ENCODE measurements at regions not wholly inside any gene's neighbourhood (a gene's known extent, or its start where the extent isn't known, plus 50 kb on each side); places are given as distances from the start of the nearest gene placed in this dataset.
A peak's percentile ranks its signal among the peaks of the same experiment; 100 is the strongest.
"Not testable (repeated sequence)": the region's sequence is repeated elsewhere in the genome, so short reads cannot be mapped to it uniquely, and the experiment has no call there.

DNA sequence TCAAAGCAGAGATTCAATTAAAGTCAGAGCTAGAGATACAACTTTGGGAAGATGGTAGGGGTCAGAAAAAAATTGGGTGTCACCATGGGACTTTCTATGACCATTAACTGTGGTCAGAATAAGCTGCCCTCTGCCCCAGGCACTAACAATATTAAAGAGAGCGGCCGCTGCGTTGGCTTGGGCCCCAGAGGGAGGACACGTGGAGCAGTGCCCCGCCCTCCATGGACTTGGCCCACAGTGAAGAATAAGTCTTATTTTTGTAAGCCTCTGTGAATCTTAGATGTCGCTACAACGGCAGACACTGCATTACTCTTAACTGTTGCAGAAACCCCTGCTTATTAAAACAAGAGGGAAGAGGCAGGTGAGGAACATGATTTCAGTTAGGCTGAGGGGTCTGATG is 172.7 kb downstream of the UQCRFS1 start:
- Histone ChIP-seq H4K8ac (replicated peaks; ENCODE audit: insufficient read length, low read depth, low read length) (no peak overlapping the region), H3K4me1 (ENCODE audit: insufficient read depth, low read length) (peaks cover 6% of the 10 kb centered on the region; the same call in 1 of the 2 replicates), H4K5ac (ENCODE audit: insufficient read length, low read depth, low read length) (no peak overlapping the region), H3K9me3 (ENCODE audit: control insufficient read depth, low read depth, low read length) (no peaks in the 10 kb centered on the region), H3T11ph (ENCODE audit: low read length) (no peak overlapping the region), H2BK12ac (ENCODE audit: insufficient read length, low read depth, low read length) (no peak overlapping the region), H3K56ac (ENCODE audit: insufficient read length, low read depth, low read length) (no peak overlapping the region), H2BK20ac (ENCODE audit: low read depth, low read length, poor library complexity, severe bottlenecking) (no peak overlapping the region), H3K18ac (ENCODE audit: insufficient read length, low read depth, low read length) (no peak overlapping the region), H3K79me2 (ENCODE audit: insufficient read depth, low read length) (no peaks in the 10 kb centered on the region), H3K27ac (ENCODE audit: insufficient read length, low read depth, low read length) (no peak overlapping the region), H3K4ac (ENCODE audit: low read depth, low read length) (no peak overlapping the region), H2BK120ac (ENCODE audit: low read depth, low read length, poor library complexity, severe bottlenecking) (no peak overlapping the region), H3K23ac (ENCODE audit: insufficient read length, low read depth, low read length) (no peak overlapping the region), H3K23me2 (ENCODE audit: insufficient read length, low read depth, low read length, poor library complexity, severe bottlenecking) (no peaks in the 10 kb centered on the region), H4K20me1 (ENCODE audit: control insufficient read depth, insufficient read depth, insufficient read length) (no peaks in the 10 kb centered on the region), H3K4me2 (ENCODE audit: insufficient read depth, insufficient read length, low read length) (no peak overlapping the region), H3K79me1 (ENCODE audit: insufficient read depth, low read depth, low read length, poor library complexity, severe bottlenecking) (no peaks in the 10 kb centered on the region), H4K91ac (ENCODE audit: insufficient read length, low read depth, low read length) (no peak overlapping the region), H3K9ac (ENCODE audit: extremely low read depth, insufficient read length, low read length) (no peak overlapping the region), H2AFZ (ENCODE audit: low read length) (no peak overlapping the region), H3K27me3 (ENCODE audit: insufficient read depth, low read length) (no peaks in the 10 kb centered on the region), H2BK15ac (ENCODE audit: low read depth, low read length) (no peak overlapping the region), H3K14ac (ENCODE audit: insufficient read depth, low read length) (no peak overlapping the region), H2BK5ac (ENCODE audit: insufficient read length, low read length) (no peak overlapping the region), H2AK5ac (ENCODE audit: insufficient read length, low read length) (no peak overlapping the region)
- Mint-ChIP-seq H3K4me1 (peaks cover 37 to 38% of the 10 kb centered on the region in 2 experiments), H3K4me3 (no peak overlapping the region), H3K27me3 (ENCODE audit: low read depth) (no peaks in the 10 kb centered on the region; the same call in none of the 2 replicates), H3K36me3 (ENCODE audit: insufficient read depth in 1 of 3, low read depth in 3 of 3) (peaks cover 0 to 2% (median 2%) of the 10 kb centered on the region in 3 experiments; a peak in 2 of 7 replicates), H3K9me3 (peaks cover 0 to 3% of the 10 kb centered on the region in 2 experiments; a peak in 1 of 5 replicates), H3K27ac (peak overlapping the region in 2 of 3 experiments; percentile 10 to 91; a peak in 2 of 7 replicates)
- WGBS (ENCODE audit: extremely low coverage, insufficient read length, low lambda C conversion rate) = no CpG with 5 or more reads among the region's 7 CpGs
- TF ChIP-seq, protein P1, sequence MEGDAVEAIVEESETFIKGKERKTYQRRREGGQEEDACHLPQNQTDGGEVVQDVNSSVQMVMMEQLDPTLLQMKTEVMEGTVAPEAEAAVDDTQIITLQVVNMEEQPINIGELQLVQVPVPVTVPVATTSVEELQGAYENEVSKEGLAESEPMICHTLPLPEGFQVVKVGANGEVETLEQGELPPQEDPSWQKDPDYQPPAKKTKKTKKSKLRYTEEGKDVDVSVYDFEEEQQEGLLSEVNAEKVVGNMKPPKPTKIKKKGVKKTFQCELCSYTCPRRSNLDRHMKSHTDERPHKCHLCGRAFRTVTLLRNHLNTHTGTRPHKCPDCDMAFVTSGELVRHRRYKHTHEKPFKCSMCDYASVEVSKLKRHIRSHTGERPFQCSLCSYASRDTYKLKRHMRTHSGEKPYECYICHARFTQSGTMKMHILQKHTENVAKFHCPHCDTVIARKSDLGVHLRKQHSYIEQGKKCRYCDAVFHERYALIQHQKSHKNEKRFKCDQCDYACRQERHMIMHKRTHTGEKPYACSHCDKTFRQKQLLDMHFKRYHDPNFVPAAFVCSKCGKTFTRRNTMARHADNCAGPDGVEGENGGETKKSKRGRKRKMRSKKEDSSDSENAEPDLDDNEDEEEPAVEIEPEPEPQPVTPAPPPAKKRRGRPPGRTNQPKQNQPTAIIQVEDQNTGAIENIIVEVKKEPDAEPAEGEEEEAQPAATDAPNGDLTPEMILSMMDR (conservative IDR thresholded peaks at IDR 0.05) = no peak
- no peak for DNase-seq

DNA sequence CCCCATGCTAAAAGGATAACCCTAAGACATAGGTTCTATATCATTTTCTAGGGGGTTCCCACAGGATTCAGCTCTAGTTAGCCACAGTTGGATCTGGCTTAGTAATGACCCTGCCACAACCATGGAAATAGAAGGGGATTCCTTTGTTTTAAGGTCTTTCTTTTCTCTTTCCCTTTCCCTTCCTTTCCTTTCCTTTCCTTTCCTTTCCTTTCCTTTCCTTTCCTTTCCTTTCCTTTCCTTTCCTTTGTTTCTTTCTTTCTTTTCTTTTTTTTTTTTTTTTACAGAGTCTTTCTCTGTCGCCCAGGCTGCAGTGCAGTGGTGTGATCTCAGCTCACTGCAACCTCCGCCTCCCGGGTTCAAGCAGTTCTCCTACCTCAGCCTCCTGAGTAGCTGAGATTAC is 173.9 kb downstream of the UQCRFS1 start:
- not testable (repeated sequence) for H3K4me3 Mint-ChIP-seq; H2BK5ac ChIP-seq (ENCODE audit: insufficient read length, low read length); H4K5ac ChIP-seq (ENCODE audit: insufficient read length, low read depth, low read length); H3K9ac ChIP-seq (ENCODE audit: extremely low read depth, insufficient read length, low read length); H3K23ac ChIP-seq (ENCODE audit: insufficient read length, low read depth, low read length); H3K4me2 ChIP-seq (ENCODE audit: insufficient read depth, insufficient read length, low read length); H2AK5ac ChIP-seq (ENCODE audit: insufficient read length, low read length); H3K79me1 ChIP-seq (ENCODE audit: insufficient read depth, low read depth, low read length, poor library complexity, severe bottlenecking); H2BK120ac ChIP-seq (ENCODE audit: low read depth, low read length, poor library complexity, severe bottlenecking); H3K4me1 ChIP-seq (ENCODE audit: insufficient read depth, low read length); H3K14ac ChIP-seq (ENCODE audit: insufficient read depth, low read length); H3K18ac ChIP-seq (ENCODE audit: insufficient read length, low read depth, low read length); H3K27ac ChIP-seq (ENCODE audit: insufficient read length, low read depth, low read length); H4K20me1 ChIP-seq (ENCODE audit: control insufficient read depth, insufficient read depth, insufficient read length); H3K27me3 ChIP-seq (ENCODE audit: insufficient read depth, low read length); H3K79me2 ChIP-seq (ENCODE audit: insufficient read depth, low read length); H2BK20ac ChIP-seq (ENCODE audit: low read depth, low read length, poor library complexity, severe bottlenecking); H3K9me3 Mint-ChIP-seq; H3T11ph ChIP-seq (ENCODE audit: low read length); H2AFZ ChIP-seq (ENCODE audit: low read length); DNase-seq; H4K8ac ChIP-seq (replicated peaks; ENCODE audit: insufficient read length, low read depth, low read length); H3K36me3 Mint-ChIP-seq (ENCODE audit: insufficient read depth in 1 of 3, low read depth in 3 of 3); H4K91ac ChIP-seq (ENCODE audit: insufficient read length, low read depth, low read length); H3K56ac ChIP-seq (ENCODE audit: insufficient read length, low read depth, low read length); H3K27me3 Mint-ChIP-seq (ENCODE audit: low read depth); H3K27ac Mint-ChIP-seq; H3K4ac ChIP-seq (ENCODE audit: low read depth, low read length); H3K23me2 ChIP-seq (ENCODE audit: insufficient read length, low read depth, low read length, poor library complexity, severe bottlenecking); H2BK12ac ChIP-seq (ENCODE audit: insufficient read length, low read depth, low read length); H2BK15ac ChIP-seq (ENCODE audit: low read depth, low read length); H3K9me3 ChIP-seq (ENCODE audit: control insufficient read depth, low read depth, low read length)
- WGBS (ENCODE audit: extremely low coverage, insufficient read length, low lambda C conversion rate) = no CpG with 5 or more reads among the region's 3 CpGs
- H3K4me1 Mint-ChIP-seq = peaks cover 30% of the 10 kb centered on the region in 2 experiments
